Ishikawa (cell line): ENCODE measurements at regions not wholly inside any gene's neighbourhood (a gene's known extent, or its start where the extent isn't known, plus 50 kb on each side); places are given as distances from the start of the nearest gene placed in this dataset.

Source experiments
- CEBPB ChIP-seq: IDR thresholded peaks from 2 replicates; pipeline ENCODE4 v1.6.1; 2012
- CREB1 ChIP-seq: IDR thresholded peaks from 2 replicates; pipeline ENCODE4 v1.6.1; 2012; ENCODE audit warnings: low read depth
- MAX ChIP-seq: IDR thresholded peaks from 2 replicates; pipeline ENCODE4 v1.6.1; 2012
- YY1 ChIP-seq: IDR thresholded peaks from 2 replicates; pipeline ENCODE4 v1.6.1; 2012; ENCODE audit warnings: low read depth
- ZBTB7A ChIP-seq: IDR thresholded peaks from 2 replicates; pipeline ENCODE4 v1.6.1; 2012; ENCODE audit warnings: low read depth
- TF ChIP-seq, protein P1 (sequence below): IDR thresholded peaks from 2 replicates; pipeline ENCODE4 v1.6.1; 2012; ENCODE audit warnings: low read depth, mild to moderate bottlenecking

- TF ChIP-seq ZBTB7A = no peak
- no peak for TF ChIP-seq CREB1
- TF ChIP-seq, protein P1, sequence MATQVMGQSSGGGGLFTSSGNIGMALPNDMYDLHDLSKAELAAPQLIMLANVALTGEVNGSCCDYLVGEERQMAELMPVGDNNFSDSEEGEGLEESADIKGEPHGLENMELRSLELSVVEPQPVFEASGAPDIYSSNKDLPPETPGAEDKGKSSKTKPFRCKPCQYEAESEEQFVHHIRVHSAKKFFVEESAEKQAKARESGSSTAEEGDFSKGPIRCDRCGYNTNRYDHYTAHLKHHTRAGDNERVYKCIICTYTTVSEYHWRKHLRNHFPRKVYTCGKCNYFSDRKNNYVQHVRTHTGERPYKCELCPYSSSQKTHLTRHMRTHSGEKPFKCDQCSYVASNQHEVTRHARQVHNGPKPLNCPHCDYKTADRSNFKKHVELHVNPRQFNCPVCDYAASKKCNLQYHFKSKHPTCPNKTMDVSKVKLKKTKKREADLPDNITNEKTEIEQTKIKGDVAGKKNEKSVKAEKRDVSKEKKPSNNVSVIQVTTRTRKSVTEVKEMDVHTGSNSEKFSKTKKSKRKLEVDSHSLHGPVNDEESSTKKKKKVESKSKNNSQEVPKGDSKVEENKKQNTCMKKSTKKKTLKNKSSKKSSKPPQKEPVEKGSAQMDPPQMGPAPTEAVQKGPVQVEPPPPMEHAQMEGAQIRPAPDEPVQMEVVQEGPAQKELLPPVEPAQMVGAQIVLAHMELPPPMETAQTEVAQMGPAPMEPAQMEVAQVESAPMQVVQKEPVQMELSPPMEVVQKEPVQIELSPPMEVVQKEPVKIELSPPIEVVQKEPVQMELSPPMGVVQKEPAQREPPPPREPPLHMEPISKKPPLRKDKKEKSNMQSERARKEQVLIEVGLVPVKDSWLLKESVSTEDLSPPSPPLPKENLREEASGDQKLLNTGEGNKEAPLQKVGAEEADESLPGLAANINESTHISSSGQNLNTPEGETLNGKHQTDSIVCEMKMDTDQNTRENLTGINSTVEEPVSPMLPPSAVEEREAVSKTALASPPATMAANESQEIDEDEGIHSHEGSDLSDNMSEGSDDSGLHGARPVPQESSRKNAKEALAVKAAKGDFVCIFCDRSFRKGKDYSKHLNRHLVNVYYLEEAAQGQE = no peak
- TF ChIP-seq MAX = no peak
- no peak for TF ChIP-seq YY1
- no peak for TF ChIP-seq CEBPB
Observed at GRCh38 chr2:59938181-59938580, 615.3 kb downstream of the BCL11A start.
